GM12891 (cell line): ENCODE measurements at regions not wholly inside any gene's neighbourhood (a gene's known extent, or its start where the extent isn't known, plus 50 kb on each side); places are given as distances from the start of the nearest gene placed in this dataset.

ENCODE experiments used
- POLR2A ChIP-seq: IDR thresholded peaks from 2 replicates; pipeline ENCODE4 v1.6.1; 2011; ENCODE audit warnings: low read depth, low read length, control low read depth
- POLR2AphosphoS5 ChIP-seq: IDR thresholded peaks from 2 replicates; pipeline ENCODE4 v1.6.1; 2011; ENCODE audit warnings: low read depth, low read length, control low read depth
- SPI1 ChIP-seq: IDR thresholded peaks from 2 replicates; pipeline ENCODE4 v1.6.1; 2011; ENCODE audit warnings: low read depth, low read length, control low read depth
- TAF1 ChIP-seq: IDR thresholded peaks from 2 replicates; pipeline ENCODE4 v1.6.1; 2011; ENCODE audit warnings: low read depth, low read length, control low read depth

DNA sequence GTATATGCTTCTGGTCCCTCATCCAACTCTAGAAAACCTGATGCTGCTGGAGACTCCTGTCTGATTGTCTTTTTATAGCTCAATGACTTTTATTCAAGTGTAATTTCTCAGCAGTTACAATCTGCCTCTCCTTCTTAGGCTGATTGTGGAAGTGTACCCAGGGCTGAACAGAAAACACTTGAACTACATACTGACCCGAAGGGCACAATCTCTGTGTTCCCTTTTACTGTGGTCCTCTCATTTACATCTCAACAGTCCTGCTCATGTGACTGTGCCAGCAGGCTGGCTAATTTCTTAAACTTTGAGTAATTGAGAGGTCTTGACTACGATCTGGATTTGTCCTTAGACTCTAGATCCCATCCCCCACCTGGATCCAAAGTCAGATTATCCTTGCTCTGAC lies 863.4 kb downstream of the PDHA2 start:
- no peak for TF ChIP-seq POLR2AphosphoS5
- no peak for TF ChIP-seq POLR2A
- no peak for TF ChIP-seq TAF1
- no peak for TF ChIP-seq SPI1
